HG02973 (cell line): ENCODE measurements at regions not wholly inside any gene's neighbourhood (a gene's known extent, or its start where the extent isn't known, plus 50 kb on each side); places are given as distances from the start of the nearest gene placed in this dataset.
"Not testable (repeated sequence)": the region's sequence is repeated elsewhere in the genome, so short reads cannot be mapped to it uniquely, and the experiment has no call there.

ENCODE experiments used
- ATAC-seq: cut with Tn5 transposase; IDR thresholded peaks from one replicate; pipeline ENCODE4 v1.9.1; 2021; ENCODE audit warnings: moderate library complexity; ENCODE audit not compliant: unreplicated experiment

DNA sequence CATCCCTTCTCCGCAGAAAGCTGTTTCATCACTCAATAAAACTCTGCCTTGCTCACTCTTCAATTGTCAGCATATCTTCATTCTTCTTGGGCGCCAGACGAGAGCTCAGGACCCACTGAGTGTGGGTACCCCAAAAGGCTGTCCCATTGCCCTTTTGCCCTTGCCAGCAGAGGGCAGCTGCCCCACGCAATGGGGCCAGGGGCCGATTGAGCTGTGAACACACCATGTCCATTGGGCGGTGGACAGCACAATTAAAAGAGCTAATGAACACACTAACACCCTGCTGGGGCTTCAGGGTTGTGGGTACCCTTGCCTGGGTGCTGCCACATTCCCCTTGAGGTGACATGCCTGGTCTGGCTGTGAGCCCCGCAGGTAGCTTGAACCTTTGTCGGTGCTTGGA, 487.2 kb upstream of the NUDT12 start:
- ATAC-seq, result no peak

DNA sequence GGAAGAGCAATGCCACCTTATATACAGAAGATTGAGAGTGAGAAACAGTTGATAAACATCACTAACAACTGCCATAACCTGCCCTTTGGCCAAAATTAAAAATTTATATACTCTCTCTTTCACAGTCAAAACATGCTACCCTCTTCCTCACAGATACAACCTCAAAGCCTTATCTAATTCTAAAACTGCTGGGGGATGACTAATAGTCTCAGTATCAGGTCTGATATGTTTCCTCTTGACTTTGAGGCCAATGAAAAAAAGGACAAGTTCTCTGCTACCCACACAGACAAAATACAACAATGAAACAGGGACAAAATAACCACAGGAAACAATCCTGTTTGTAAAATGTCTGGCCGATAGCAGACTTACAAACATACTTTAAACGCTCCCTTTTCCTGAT, 485.6 kb upstream of the NUDT12 start:
- no peak for ATAC-seq

DNA sequence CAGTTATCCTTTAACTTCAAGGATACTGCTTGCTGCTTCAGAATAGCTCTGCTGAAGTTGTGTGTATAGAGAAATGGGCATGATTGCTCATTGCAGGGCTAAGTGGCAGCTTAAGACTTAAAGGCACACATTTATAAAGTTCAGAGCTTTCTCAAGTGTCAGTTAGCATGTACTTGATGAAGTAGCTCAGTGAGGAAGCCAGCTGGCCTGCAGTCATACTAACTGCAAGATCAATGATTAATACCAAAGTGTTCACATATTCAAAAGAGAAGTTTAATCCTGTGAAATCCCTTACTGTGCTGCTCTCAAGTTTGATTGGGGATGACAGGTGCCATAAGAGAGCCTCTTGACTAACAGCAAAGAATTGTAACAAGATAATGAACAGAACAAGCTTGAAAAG, 483.4 kb upstream of the NUDT12 start:
- ATAC-seq, result no peak

DNA sequence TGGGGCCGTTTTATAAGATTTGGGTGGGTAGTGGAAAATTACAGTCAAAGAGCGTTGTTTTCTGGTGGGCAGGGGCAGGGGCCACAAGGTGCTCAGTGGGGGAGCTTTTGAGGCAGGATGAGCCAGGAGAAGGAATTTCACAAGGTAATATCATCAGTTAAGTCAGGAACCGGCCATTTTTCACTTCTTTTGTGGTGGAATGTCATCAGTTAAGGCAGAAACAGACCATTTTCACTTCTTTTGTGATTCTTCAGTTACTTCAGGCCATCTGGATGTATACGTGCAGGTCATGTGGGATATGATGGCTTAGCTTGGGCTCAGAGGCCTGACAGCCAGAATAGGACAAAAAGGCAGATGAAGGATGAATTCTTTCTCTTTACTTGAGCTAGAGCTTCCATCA, 477.3 kb upstream of the NUDT12 start:
- not testable (repeated sequence) for ATAC-seq

- ATAC-seq, result not testable (repeated sequence)
Observed at GRCh38 chr5:104037136-104037535, 474.5 kb upstream of the NUDT12 start.

GRCh38 chr5:104033186-104033585, 470.6 kb upstream of the NUDT12 start:
- ATAC-seq, result not testable (repeated sequence)

DNA sequence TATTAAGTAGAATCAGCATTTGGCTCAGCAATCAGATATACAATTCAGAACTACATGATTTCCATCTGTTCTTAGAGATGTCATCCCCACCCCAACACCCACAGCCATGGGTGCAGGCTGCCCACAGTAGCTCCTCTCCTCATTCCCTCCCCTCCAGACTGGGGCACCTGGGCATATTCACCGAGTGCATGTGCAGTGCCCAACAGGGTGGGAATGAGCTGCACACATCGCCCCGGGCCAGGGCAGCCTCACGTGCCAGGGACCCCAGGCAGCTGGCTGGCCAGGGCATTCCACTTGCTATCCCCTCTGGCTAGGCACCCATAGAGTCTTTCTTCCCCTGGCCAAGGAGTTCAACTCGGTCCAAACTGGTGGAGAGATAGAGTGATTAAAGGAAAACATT, 461.9 kb upstream of the NUDT12 start:
- no peak for ATAC-seq

DNA sequence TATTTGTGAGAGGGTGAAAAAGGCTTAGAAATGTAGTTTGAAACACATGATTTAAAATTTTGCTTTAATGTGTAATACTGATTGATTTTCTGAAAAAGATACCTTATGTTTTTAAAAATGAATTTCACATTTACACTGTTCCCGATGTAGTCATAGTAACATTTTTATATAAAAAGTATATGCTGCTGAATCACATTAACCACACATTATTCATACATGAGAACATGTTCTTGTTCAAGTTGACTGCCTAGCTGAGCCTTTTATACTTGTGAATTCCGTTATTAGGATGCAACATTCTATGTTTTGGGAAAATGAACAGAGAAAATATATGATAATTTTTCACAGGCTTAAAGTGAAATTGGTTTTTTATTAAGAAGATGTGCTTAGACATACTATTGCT, 461.1 kb upstream of the NUDT12 start:
- ATAC-seq, result no peak

- ATAC-seq, result no peak
Observed at GRCh38 chr5:104019956-104020355, 457.4 kb upstream of the NUDT12 start.

DNA sequence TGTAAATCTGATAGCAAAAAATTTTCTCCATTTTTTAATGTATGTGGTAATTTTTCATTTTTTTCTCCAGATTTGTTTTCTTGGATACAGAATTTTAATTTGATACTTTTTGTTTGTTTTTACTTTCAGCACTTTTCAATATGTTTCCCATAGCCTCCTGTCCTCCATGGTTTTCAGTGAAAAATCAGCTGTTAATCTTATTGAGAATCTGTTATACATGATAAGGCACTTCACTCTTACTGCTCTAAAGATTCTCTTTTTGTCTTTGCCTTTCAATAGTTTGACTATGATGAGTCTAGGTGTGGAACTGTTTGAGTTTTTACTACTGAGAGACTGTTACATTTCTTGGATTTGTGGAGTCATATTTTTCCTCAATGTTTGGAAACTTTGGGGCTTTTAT, 455.7 kb upstream of the NUDT12 start:
- ATAC-seq, result no peak

- ATAC-seq, result no peak
Observed at GRCh38 chr5:104016646-104017045, 454.1 kb upstream of the NUDT12 start.

- ATAC-seq, result no peak
Observed at GRCh38 chr5:104015765-104016164, 453.2 kb upstream of the NUDT12 start.

DNA sequence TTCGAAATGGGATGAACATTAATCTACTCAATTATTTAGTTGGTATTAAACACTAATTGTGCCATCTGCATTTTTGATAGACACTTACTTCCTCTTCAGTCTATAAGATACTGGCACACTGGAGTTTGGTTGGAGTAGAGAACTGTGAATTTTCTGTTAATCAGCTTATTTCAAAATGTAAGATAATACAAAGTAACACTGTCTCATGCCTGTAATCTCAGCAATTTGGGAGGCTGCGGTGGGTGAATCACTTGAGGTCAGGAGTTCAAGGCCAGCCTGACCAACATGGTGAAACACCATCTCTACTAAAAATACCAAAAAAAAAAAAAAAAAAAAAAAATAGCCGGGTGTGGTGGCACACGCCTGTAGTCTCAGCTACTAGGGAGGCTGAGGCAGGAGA, 440.2 kb upstream of the NUDT12 start:
- ATAC-seq, result not testable (repeated sequence)

DNA sequence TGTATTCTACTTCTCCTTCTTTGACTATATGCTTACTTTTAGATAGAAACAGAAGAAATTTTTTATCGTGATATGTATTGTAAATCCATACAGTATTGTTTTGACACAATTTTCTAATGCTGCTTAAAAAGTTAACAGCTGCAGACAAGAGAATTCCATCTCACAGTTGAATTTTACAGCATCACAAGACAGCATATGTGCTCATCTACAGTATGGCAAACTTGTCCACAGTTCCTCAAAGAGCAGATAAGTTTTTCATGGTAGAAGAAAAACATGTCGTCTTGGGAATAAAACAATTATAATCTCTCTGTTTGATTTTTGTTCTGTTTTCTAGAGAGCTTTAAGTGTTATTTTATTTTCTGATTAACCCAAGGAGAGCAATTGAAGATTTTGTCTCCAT, 438.5 kb upstream of the NUDT12 start:
- ATAC-seq, result no peak

DNA sequence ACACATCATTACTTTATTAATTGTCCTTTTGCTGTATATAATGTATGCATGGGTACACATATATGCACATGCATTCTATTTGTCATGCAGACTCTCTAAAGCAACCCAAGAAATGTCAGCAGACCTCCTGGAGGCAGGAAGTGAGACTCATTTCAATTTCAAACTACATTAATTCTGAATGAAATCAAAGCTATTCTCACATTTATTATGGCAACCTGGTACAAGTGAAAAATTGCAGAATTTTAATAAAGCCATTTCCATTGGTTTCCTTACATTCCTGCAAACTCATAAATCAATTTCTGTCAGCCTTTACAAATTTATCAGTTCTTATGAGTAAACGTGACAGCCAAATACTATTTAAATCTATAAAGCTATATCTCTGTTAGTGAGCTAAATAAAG, 430.4 kb upstream of the NUDT12 start:
- ATAC-seq, result no peak

GRCh38 chr5:103990064-103990463, 427.5 kb upstream of the NUDT12 start:
- no peak for ATAC-seq

DNA sequence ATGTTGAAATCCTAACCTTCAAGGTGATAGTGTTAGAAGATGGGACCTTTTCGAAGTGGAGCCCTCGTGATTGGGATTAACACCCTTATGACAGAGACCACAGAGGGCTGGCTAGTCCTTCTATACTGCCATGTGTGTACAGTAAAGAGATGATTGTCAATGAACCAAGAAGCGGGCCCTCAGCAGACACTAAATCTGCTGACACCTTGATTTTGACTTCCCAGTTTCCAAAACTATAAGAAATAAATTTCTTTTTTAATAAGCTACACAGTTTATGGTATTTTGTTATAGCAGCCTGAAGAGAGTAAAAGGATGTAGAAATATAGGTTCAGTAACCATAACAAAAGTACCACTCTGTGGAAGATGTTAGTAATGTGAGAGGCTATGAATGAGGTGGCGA, 419.0 kb upstream of the NUDT12 start:
- no peak for ATAC-seq

DNA sequence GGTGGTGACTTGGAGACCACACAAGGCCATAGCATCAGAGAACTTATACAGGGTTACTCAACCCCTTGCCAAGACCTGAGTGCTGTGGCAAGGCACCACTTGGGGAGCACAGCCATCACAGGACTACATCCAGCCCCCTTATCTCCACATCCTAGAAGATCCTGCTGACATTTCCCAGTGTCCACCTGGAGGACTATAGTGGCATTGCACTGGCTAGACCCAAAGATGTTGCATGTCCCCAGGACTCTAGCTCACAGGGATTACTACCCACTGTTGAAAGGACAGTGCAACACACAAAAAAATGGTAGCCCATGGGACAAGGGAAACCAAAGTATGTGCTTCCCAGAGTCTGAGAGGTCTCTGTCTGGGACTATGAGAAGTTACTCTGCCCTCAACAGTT, 411.1 kb upstream of the NUDT12 start:
- ATAC-seq, result no peak

- ATAC-seq, result not testable (repeated sequence)
Observed at GRCh38 chr5:103966295-103966694, 403.7 kb upstream of the NUDT12 start.

- ATAC-seq, result no peak
Observed at GRCh38 chr5:103962023-103962422, 399.4 kb upstream of the NUDT12 start.

- ATAC-seq, result no peak
Observed at GRCh38 chr5:103953601-103954382, 391.2 kb upstream of the NUDT12 start.

DNA sequence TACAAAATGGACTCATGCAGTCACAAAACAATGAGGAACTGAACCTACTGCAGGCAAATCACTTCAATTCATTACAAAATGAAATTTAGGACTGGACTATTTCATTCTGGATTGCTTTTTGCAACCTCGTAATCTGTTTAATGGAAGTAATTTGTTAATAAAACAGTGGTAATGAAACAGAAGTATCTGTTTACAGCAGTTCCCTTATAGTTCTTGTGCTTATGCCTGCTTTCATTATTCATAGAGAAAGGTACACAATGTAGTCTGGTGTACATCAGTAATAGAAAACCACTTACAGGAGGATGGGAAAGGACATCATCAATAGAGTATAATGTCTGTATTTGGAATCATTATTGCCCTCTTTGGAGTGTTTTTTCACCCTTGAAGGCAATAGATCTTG, 389.2 kb upstream of the NUDT12 start:
- no peak for ATAC-seq

DNA sequence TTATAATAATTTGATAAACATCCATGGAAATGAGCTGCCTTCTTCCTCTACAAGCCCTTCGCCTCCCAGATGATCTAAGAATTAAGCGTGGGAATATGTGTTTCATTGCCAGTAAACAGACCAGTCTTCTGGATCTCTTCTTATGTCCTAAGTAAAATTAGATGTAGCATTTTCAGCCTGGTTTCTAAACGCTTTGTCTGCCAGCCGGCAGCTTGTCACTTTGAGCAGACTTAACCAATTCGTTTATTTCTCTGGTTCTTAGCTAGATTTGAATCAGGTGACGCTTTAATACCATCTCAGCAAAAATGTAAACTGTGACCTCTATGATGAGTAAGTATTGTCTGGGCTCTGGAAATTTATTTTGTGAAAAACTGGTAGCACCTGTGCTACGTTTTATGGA, 380.6 kb upstream of the NUDT12 start:
- no peak for ATAC-seq
